NCI-H128 (cell line): ENCODE measurements at regions not wholly inside any gene's neighbourhood (a gene's known extent, or its start where the extent isn't known, plus 50 kb on each side); places are given as distances from the start of the nearest gene placed in this dataset.
A peak's percentile ranks its signal among the peaks of the same experiment; 100 is the strongest.
"Not testable (repeated sequence)": the region's sequence is repeated elsewhere in the genome, so short reads cannot be mapped to it uniquely, and the experiment has no call there.

ENCODE experiments used
- DNase-seq: peaks from one replicate; lab custom pipeline; 2025; ENCODE audit not compliant: unreplicated experiment; lab: John Stamatoyannopoulos, UW

GRCh38 chrX:140087875-140088274 is 122.6 kb upstream of the CXorf66 start:
- no peak for DNase-seq

- DNase-seq: no peak
Measured at GRCh38 chrX:140086691-140087090, 121.4 kb upstream of the CXorf66 start.

GRCh38 chrX:140074851-140075250 is 109.5 kb upstream of the CXorf66 start:
- DNase-seq: not testable (repeated sequence)

- no peak for DNase-seq
Measured at GRCh38 chrX:140071037-140071436, 105.7 kb upstream of the CXorf66 start.

GRCh38 chrX:140065961-140066662 is 100.8 kb upstream of the CXorf66 start:
- no peak for DNase-seq

- no peak for DNase-seq
Measured at GRCh38 chrX:140064993-140065392, 99.7 kb upstream of the CXorf66 start.

- DNase-seq: peak; percentile 1
Measured at GRCh38 chrX:140057001-140057411, 91.7 kb upstream of the CXorf66 start.

- no peak for DNase-seq
Measured at GRCh38 chrX:140053846-140054245, 88.5 kb upstream of the CXorf66 start.

- DNase-seq: no peak
Measured at GRCh38 chrX:140050906-140051305, 85.6 kb upstream of the CXorf66 start.

GRCh38 chrX:140040386-140040785 is 75.1 kb upstream of the CXorf66 start:
- no peak for DNase-seq

GRCh38 chrX:140038842-140039241 is 73.5 kb upstream of the CXorf66 start:
- DNase-seq: no peak

GRCh38 chrX:140034916-140035315 is 69.6 kb upstream of the CXorf66 start:
- DNase-seq: no peak

GRCh38 chrX:140022482-140022881 is 57.2 kb upstream of the CXorf66 start:
- DNase-seq: no peak

GRCh38 chrX:140019134-140019533 is 53.8 kb upstream of the CXorf66 start:
- DNase-seq: not testable (repeated sequence)
